AG04449 (cell line): ENCODE measurements at regions not wholly inside any gene's neighbourhood (a gene's known extent, or its start where the extent isn't known, plus 50 kb on each side); places are given as distances from the start of the nearest gene placed in this dataset.
"Not testable (repeated sequence)": the region's sequence is repeated elsewhere in the genome, so short reads cannot be mapped to it uniquely, and the experiment has no call there.

Experiments used
- CTCF ChIA-PET: fragments of 350-600 bp; formaldehyde crosslinking; extraction: SDS; loops from one replicate; lab custom pipeline; 2021; ENCODE audit warnings: antibody characterized with exemption; lab: Yijun Ruan, JAX
- POLR2A ChIA-PET: fragments of 400-600, 350-600 bp; formaldehyde crosslinking; extraction: SDS; loops from one replicate; lab custom pipeline; 2020; ENCODE audit warnings: antibody characterized with exemption, inconsistent platforms; lab: Yijun Ruan, JAX
- DNase-seq: peaks from one replicate; pipeline ENCODE4 v3.0.0-alpha.2; 2010; ENCODE audit warnings: low read depth, low spot score
- H3K4me3 ChIP-seq: 2 replicates; pipeline ENCODE4 v1.5.1; 2011; ENCODE audit warnings: low read depth, mild to moderate bottlenecking, control low read depth, low read length
- TF ChIP-seq, protein P1 (sequence below): IDR thresholded peaks from one replicate; pipeline ENCODE4 v1.5.1; 2011; ENCODE audit warnings: mild to moderate bottlenecking, moderate library complexity, low read length, control low read depth, inconsistent platforms; ENCODE audit not compliant: insufficient read depth; ENCODE audit errors: missing control alignments

GRCh38 chr14:71426001-71426400 lies 506.2 kb upstream of the RGS6 start:
- H3K4me3 ChIP-seq, result no peak overlapping the region
- no peak for DNase-seq
- TF ChIP-seq, protein P1, sequence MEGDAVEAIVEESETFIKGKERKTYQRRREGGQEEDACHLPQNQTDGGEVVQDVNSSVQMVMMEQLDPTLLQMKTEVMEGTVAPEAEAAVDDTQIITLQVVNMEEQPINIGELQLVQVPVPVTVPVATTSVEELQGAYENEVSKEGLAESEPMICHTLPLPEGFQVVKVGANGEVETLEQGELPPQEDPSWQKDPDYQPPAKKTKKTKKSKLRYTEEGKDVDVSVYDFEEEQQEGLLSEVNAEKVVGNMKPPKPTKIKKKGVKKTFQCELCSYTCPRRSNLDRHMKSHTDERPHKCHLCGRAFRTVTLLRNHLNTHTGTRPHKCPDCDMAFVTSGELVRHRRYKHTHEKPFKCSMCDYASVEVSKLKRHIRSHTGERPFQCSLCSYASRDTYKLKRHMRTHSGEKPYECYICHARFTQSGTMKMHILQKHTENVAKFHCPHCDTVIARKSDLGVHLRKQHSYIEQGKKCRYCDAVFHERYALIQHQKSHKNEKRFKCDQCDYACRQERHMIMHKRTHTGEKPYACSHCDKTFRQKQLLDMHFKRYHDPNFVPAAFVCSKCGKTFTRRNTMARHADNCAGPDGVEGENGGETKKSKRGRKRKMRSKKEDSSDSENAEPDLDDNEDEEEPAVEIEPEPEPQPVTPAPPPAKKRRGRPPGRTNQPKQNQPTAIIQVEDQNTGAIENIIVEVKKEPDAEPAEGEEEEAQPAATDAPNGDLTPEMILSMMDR, result no peak
- CTCF ChIA-PET, result no interaction called here
- POLR2A ChIA-PET, result no interaction called here

- ChIA-PET CTCF (interaction anchor here (1.0 to 1.6 kb wide), 2 partner anchors 25 to 326 kb away, joined by 3 read pairs; no protein-coding TSS in a partner anchor), POLR2A (no interaction called here)
- H3K4me3 ChIP-seq, result no peak overlapping the region
- TF ChIP-seq, protein P1, result no peak
- no peak for DNase-seq
Measured at GRCh38 chr14:71429902-71430301, 502.3 kb upstream of the RGS6 start.

GRCh38 chr14:71430321-71430677 lies 501.9 kb upstream of the RGS6 start:
- ChIA-PET POLR2A (no interaction called here), CTCF (interaction anchor here (1.0 to 1.6 kb wide), 3 partner anchors 16 to 326 kb away, joined by 3 read pairs; no protein-coding TSS in a partner anchor)
- no peak for DNase-seq
- TF ChIP-seq, protein P1, result no peak
- no peak overlapping the region for H3K4me3 ChIP-seq

DNA sequence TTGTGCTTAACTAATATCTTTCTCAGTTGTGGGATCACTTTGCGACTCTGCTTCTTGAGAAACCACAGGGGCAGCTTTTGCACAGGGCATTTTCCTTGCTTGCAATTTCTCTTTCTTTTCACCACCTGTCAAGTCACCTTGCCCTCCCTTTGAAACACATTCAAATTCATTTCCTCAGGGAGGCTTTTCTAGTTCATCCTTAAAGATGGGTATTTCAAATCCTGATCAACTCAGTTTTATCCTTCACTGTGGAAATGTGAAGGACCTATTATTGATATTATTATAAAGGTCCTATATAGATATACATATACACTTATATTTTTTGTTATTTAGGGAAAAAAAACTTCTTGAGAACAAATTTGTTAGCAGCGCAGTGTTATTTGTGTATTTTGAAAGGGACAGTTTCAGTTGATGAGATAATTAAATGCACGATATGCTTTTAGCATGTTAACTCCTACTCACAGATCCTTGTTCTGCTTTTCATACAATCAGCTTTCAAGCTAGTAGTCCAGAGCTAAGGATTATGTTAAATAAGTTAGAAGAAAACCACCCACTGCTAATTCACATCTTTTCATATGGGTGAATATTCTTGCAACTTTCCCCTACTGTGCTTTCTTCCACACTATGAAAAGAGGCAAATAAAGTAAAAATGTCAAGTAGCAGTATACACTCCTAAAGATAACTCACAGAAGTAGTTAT lies 501.4 kb upstream of the RGS6 start:
- TF ChIP-seq, protein P1, result no peak
- no peak for DNase-seq

GRCh38 chr14:71432334-71433110 lies 499.7 kb upstream of the RGS6 start:
- H3K4me3 ChIP-seq, result no peak overlapping the region
- TF ChIP-seq, protein P1, result no peak
- no peak for DNase-seq
- POLR2A ChIA-PET, result no interaction called here
- CTCF ChIA-PET, result interaction anchor here (0.7 to 1.7 kb wide), 2 partner anchors 13 to 70 kb away, joined by 3 to 5 read pairs; no protein-coding TSS in a partner anchor

More for the DNA sequence above, 501.4 kb upstream of the RGS6 start:
- ChIA-PET POLR2A (no interaction called here), CTCF (interaction anchor here (1.0 to 1.6 kb wide), 3 partner anchors 16 to 327 kb away, joined by 3 read pairs; no protein-coding TSS in a partner anchor)
- no peak overlapping the region for H3K4me3 ChIP-seq

- ChIA-PET CTCF (interaction anchor here (0.7 to 1.7 kb wide), 2 partner anchors 14 to 70 kb away, joined by 3 to 5 read pairs; no protein-coding TSS in a partner anchor), POLR2A (no interaction called here)
- TF ChIP-seq, protein P1, result no peak
- no peak for DNase-seq
- H3K4me3 ChIP-seq, result no peak overlapping the region
Measured at GRCh38 chr14:71433303-71433702, 498.9 kb upstream of the RGS6 start.

- H3K4me3 ChIP-seq, POLR2A ChIA-PET, CTCF ChIA-PET, DNase-seq: not testable (repeated sequence)
Measured at GRCh38 chr14:71435641-71436040, 496.6 kb upstream of the RGS6 start.
